Right atrium auricular region (tissue), 2 donors: ENCODE measurements at regions not wholly inside any gene's neighbourhood (a gene's known extent, or its start where the extent isn't known, plus 50 kb on each side); places are given as distances from the start of the nearest gene placed in this dataset.

ENCODE experiments used
- DNase-seq: peaks from one replicate; pipeline ENCODE4 v3.0.0-alpha.2; 2019; ENCODE audit warnings: low spot score
- H3K27ac ChIP-seq, 2 donors: fragments of 200-600 bp; sonication (generic); 1 replicate in 1 of 2; 2 replicates in 1 of 2; pipeline ENCODE4 v1.5.1; 2016 to 2019
- H3K27me3 ChIP-seq, 2 donors: fragments of 200-600 bp; sonication (generic); one replicate each; pipeline versions ENCODE4 v1.5.1 to v1.6.0; 2017 to 2019
- H3K36me3 ChIP-seq: fragments of 200-600 bp; sonication (generic); one replicate; pipeline ENCODE4 v1.5.1; 2016
- H3K4me1 ChIP-seq, 2 donors: fragments of 200-600 bp; sonication (generic); one replicate each; pipeline versions ENCODE4 v1.5.1 to v1.6.0; 2017 to 2019
- H3K4me3 ChIP-seq, 2 donors: fragments of 200-600 bp; sonication (generic); 1 replicate in 1 of 2; 2 replicates in 1 of 2; pipeline ENCODE4 v1.5.1; 2017 to 2019; ENCODE audit warnings: mild to moderate bottlenecking in 1 of 2, moderate library complexity in 1 of 2
- H3K9me3 ChIP-seq, 2 donors: fragments of 200-600 bp; sonication (generic); one replicate each; pipeline ENCODE4 v1.5.1; 2019
- CTCF ChIP-seq, 2 donors: fragments of 200-600 bp; sonication (generic); IDR thresholded peaks; one replicate each; pipeline ENCODE4 v1.5.1; 2019; ENCODE audit warnings: antibody characterized with exemption in 2 of 2

GRCh38 chr2:82395531-82395930 is 2063.5 kb downstream of the SUCLG1 start:
- H3K4me1 ChIP-seq, result no peaks in the 10 kb centered on the region
- H3K9me3 ChIP-seq, result no peaks in the 10 kb centered on the region
- no peaks in the 10 kb centered on the region for H3K36me3 ChIP-seq
- no peaks in the 10 kb centered on the region for H3K27me3 ChIP-seq
- H3K27ac ChIP-seq, result no peak overlapping the region
- DNase-seq, result no peak
- TF ChIP-seq CTCF (IDR thresholded peaks at IDR 0.05), result no peak
- no peak overlapping the region for H3K4me3 ChIP-seq

GRCh38 chr2:82391386-82391785 is 2067.7 kb downstream of the SUCLG1 start:
- Histone ChIP-seq H3K27me3 (no peaks in the 10 kb centered on the region), H3K9me3 (no peaks in the 10 kb centered on the region), H3K36me3 (no peaks in the 10 kb centered on the region), H3K4me1 (no peaks in the 10 kb centered on the region), H3K27ac (no peak overlapping the region), H3K4me3 (no peak overlapping the region)
- TF ChIP-seq CTCF (IDR thresholded peaks at IDR 0.05), result no peak
- DNase-seq, result no peak

GRCh38 chr2:82355622-82356021 is 2051.1 kb upstream of the LRRTM1 start:
- H3K27me3 ChIP-seq, result no peaks in the 10 kb centered on the region
- TF ChIP-seq CTCF (IDR thresholded peaks at IDR 0.05), result no peak
- H3K36me3 ChIP-seq, result no peaks in the 10 kb centered on the region

GRCh38 chr2:82345910-82346309 is 2041.4 kb upstream of the LRRTM1 start:
- H3K4me1 ChIP-seq, result no peaks in the 10 kb centered on the region
- no peaks in the 10 kb centered on the region for H3K27me3 ChIP-seq
- no peak for DNase-seq

More at GRCh38 chr2:82355622-82356021, 2051.1 kb upstream of the LRRTM1 start:
- no peak for DNase-seq
- Histone ChIP-seq H3K4me1 (no peaks in the 10 kb centered on the region), H3K9me3 (no peaks in the 10 kb centered on the region), H3K27ac (no peak overlapping the region), H3K4me3 (no peak overlapping the region)

GRCh38 chr2:82344670-82345069 is 2040.1 kb upstream of the LRRTM1 start:
- Histone ChIP-seq H3K4me3 (no peak overlapping the region), H3K4me1 (no peaks in the 10 kb centered on the region), H3K9me3 (no peaks in the 10 kb centered on the region), H3K36me3 (no peaks in the 10 kb centered on the region), H3K27me3 (no peaks in the 10 kb centered on the region), H3K27ac (no peak overlapping the region)
- no peak for DNase-seq
- no peak for TF ChIP-seq CTCF (IDR thresholded peaks at IDR 0.05)

More at GRCh38 chr2:82345910-82346309, 2041.4 kb upstream of the LRRTM1 start:
- Histone ChIP-seq H3K36me3 (no peaks in the 10 kb centered on the region), H3K27ac (no peak overlapping the region), H3K4me3 (no peak overlapping the region), H3K9me3 (no peaks in the 10 kb centered on the region)
- TF ChIP-seq CTCF (IDR thresholded peaks at IDR 0.05), result no peak

GRCh38 chr2:82342356-82342755 is 2037.8 kb upstream of the LRRTM1 start:
- no peak for TF ChIP-seq CTCF (IDR thresholded peaks at IDR 0.05)
- Histone ChIP-seq H3K9me3 (no peaks in the 10 kb centered on the region), H3K36me3 (no peaks in the 10 kb centered on the region), H3K27me3 (no peaks in the 10 kb centered on the region), H3K27ac (no peak overlapping the region), H3K4me1 (no peaks in the 10 kb centered on the region), H3K4me3 (no peak overlapping the region)
- no peak for DNase-seq
